A673 (cell line): ENCODE measurements at regions not wholly inside any gene's neighbourhood (a gene's known extent, or its start where the extent isn't known, plus 50 kb on each side); places are given as distances from the start of the nearest gene placed in this dataset.

ENCODE experiments used
- BruUV-seq: library from RNA; stranded (reverse); fragments of 400-500 nt; replicated peaks from 2 replicates; lab custom pipeline; 2021; lab: Mats Ljungman, UMichigan
- CTCF ChIA-PET: fragments of 300-600 bp; sonication (Branson Sonifier 250); formaldehyde crosslinking; loops from one replicate; lab custom pipeline; 2022; ENCODE audit warnings: antibody characterized with exemption; lab: Charles Lee
- POLR2A ChIA-PET: fragments of 300-600 bp; sonication (Branson Sonifier 250); formaldehyde crosslinking; loops from one replicate; lab custom pipeline; 2022; ENCODE audit warnings: antibody characterized with exemption; ENCODE audit not compliant: low non-redundant PET; lab: Charles Lee
- DNase-seq: peaks from one replicate; pipeline ENCODE4 v3.0.0-alpha.2; 2015; ENCODE audit warnings: low spot score
- H3K27ac ChIP-seq: fragments of 200-600 bp; sonication (generic); 2 replicates; pipeline ENCODE4 v1.5.1; 2016; ENCODE audit warnings: mixed run types, low read depth, mild to moderate bottlenecking, mixed read lengths, antibody characterized with exemption, low read length; ENCODE audit not compliant: poor library complexity, severe bottlenecking
- H3K27me3 ChIP-seq: fragments of 200-600 bp; sonication (generic); replicated peaks from 2 replicates; pipeline ENCODE4 v1.6.1; 2017; ENCODE audit warnings: mixed run types, low read depth, mild to moderate bottlenecking, mixed read lengths, antibody characterized with exemption, low read length; ENCODE audit not compliant: insufficient read depth, poor library complexity
- H3K36me3 ChIP-seq: fragments of 200-600 bp; sonication (generic); 2 replicates; pipeline ENCODE4 v1.6.1; 2016; ENCODE audit warnings: mixed run types, mild to moderate bottlenecking, mixed read lengths, antibody characterized with exemption, low read length; ENCODE audit not compliant: insufficient read depth, poor library complexity, severe bottlenecking
- H3K4me1 ChIP-seq: fragments of 200-600 bp; sonication (generic); 2 replicates; pipeline ENCODE4 v1.6.1; 2017; ENCODE audit warnings: mixed run types, mild to moderate bottlenecking, mixed read lengths, antibody characterized with exemption, low read length; ENCODE audit not compliant: insufficient read depth, poor library complexity, severe bottlenecking
- H3K4me3 ChIP-seq: fragments of 200-600 bp; sonication (generic); 2 replicates; pipeline ENCODE4 v1.5.1; 2016; ENCODE audit warnings: low read depth, mixed run types, mild to moderate bottlenecking, mixed read lengths, low read length; ENCODE audit not compliant: poor library complexity, severe bottlenecking
- H3K9me3 ChIP-seq: fragments of 200-600 bp; sonication (generic); 2 replicates; pipeline ENCODE4 v1.6.1; 2016; ENCODE audit warnings: mixed run types, low read depth, mild to moderate bottlenecking, mixed read lengths, antibody characterized with exemption, low read length; ENCODE audit not compliant: poor library complexity, severe bottlenecking
- EZH2 ChIP-seq: fragments of 200-600 bp; sonication (generic); IDR thresholded peaks from 2 replicates; pipeline ENCODE4 v1.6.1; 2017; ENCODE audit warnings: borderline replicate concordance, low read depth, mild to moderate bottlenecking, mixed read lengths, antibody characterized with exemption, low read length; ENCODE audit not compliant: poor library complexity, severe bottlenecking
- intact Hi-C: fragments of 100-400 bp; cut with micrococcal nuclease; formaldehyde crosslinking; loops from one replicate; pipeline ENCODE4 v1.10.0; 2022; ENCODE audit not compliant: unreplicated experiment
- TF ChIP-seq, protein P1 (sequence below): fragments of 300-800, 200-600 bp; sonication (generic); conservative IDR thresholded peaks from 2 replicates; pipeline ENCODE4 v1.5.1; 2017; ENCODE audit warnings: low read depth, mild to moderate bottlenecking, antibody characterized with exemption, low read length, moderate library complexity, mixed read lengths

DNA sequence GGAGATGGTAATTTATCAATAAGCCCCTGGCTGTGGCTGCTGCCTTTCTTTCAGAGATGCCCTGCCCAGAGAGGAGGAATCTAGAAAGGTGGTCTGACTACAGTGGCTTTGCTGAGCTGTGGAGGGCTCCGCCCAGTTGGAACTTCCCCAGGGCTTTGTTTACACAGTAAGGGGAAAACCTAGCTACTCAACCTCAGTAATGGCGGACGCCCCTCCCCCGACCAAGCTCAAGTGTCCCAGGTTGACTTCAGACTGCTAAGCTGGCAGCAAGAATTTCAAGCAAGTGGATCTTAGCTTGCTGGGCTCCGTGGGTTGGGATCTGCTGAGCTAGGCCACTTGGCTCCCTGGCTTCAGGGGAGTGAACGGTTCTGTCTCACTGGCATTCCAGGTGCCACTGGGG is 865.4 kb upstream of the ACO1 start:
- BruUV-seq: no TSS peak
- H3K4me3 ChIP-seq: no peak overlapping the region
- H3K27me3 ChIP-seq: no peaks in the 10 kb centered on the region
- TF ChIP-seq, protein P1, sequence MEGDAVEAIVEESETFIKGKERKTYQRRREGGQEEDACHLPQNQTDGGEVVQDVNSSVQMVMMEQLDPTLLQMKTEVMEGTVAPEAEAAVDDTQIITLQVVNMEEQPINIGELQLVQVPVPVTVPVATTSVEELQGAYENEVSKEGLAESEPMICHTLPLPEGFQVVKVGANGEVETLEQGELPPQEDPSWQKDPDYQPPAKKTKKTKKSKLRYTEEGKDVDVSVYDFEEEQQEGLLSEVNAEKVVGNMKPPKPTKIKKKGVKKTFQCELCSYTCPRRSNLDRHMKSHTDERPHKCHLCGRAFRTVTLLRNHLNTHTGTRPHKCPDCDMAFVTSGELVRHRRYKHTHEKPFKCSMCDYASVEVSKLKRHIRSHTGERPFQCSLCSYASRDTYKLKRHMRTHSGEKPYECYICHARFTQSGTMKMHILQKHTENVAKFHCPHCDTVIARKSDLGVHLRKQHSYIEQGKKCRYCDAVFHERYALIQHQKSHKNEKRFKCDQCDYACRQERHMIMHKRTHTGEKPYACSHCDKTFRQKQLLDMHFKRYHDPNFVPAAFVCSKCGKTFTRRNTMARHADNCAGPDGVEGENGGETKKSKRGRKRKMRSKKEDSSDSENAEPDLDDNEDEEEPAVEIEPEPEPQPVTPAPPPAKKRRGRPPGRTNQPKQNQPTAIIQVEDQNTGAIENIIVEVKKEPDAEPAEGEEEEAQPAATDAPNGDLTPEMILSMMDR: no peak
- TF ChIP-seq EZH2: no peak
- no peaks in the 10 kb centered on the region for H3K9me3 ChIP-seq
- DNase-seq: no peak
- H3K27ac ChIP-seq: no peak overlapping the region
- no peaks in the 10 kb centered on the region for H3K36me3 ChIP-seq
- intact Hi-C loops: no loop called here
- ChIA-PET CTCF (no interaction called here), POLR2A (no interaction called here)
- no peaks in the 10 kb centered on the region for H3K4me1 ChIP-seq

DNA sequence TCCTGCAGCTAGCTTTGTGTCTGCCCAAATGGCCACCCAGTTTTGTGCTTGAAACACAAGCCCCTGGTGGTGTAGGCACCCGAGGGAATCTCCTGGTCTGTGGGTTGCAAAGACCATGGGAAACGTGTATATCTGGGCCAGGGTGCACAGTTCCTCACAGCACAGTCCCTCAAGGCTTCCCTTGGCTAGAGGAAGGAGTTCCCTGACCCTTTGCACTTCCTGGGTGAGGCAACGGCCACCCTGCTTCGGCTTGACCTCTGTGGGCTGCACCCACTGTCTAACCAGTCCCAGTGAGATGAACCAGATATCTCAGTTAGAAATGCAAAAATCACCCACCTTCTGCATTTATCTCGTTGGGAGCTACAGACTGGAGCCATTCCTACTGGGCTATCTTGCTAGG is 865.0 kb upstream of the ACO1 start:
- H3K9me3 ChIP-seq: no peaks in the 10 kb centered on the region
- no peaks in the 10 kb centered on the region for H3K36me3 ChIP-seq
- H3K4me3 ChIP-seq: no peak overlapping the region
- intact Hi-C loops: no loop called here
- TF ChIP-seq, protein P1: no peak
- no peak for TF ChIP-seq EZH2
- no peak overlapping the region for H3K27ac ChIP-seq
- H3K4me1 ChIP-seq: no peaks in the 10 kb centered on the region
- POLR2A ChIA-PET: no interaction called here
- CTCF ChIA-PET: no interaction called here
- no peaks in the 10 kb centered on the region for H3K27me3 ChIP-seq
- no TSS peak for BruUV-seq
- no peak for DNase-seq

DNA sequence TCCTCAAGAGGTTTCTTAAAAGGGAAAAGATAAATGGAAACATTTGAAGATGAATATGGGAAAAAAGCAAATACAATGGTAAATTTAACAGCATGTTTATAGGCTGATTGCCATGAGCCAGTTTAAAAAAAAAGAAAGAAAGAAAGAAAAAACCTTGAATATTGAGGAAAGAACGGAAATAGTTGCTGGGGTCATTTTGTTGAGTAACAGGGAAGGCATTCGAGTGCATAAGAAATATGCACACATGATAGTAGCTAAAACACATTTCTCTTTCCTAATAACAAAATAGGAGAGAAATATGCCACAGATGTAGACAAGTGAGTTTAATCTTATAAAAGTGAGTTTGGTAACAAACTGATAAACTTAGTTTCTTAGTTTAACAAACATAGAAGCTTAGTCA is 864.6 kb upstream of the ACO1 start:
- intact Hi-C loops: no loop called here
- Histone ChIP-seq H3K27me3 (no peaks in the 10 kb centered on the region), H3K27ac (no peak overlapping the region), H3K9me3 (no peaks in the 10 kb centered on the region), H3K4me1 (no peaks in the 10 kb centered on the region), H3K4me3 (no peak overlapping the region), H3K36me3 (no peaks in the 10 kb centered on the region)
- BruUV-seq: no TSS peak
- ChIA-PET CTCF (no interaction called here), POLR2A (no interaction called here)
- no peak for DNase-seq
- TF ChIP-seq EZH2: no peak
- TF ChIP-seq, protein P1: no peak
